ENCODE measurements at regions not wholly inside any gene's neighbourhood (a gene's known extent, or its start where the extent isn't known, plus 50 kb on each side); places are given as distances from the start of the nearest gene placed in this dataset.

DNA sequence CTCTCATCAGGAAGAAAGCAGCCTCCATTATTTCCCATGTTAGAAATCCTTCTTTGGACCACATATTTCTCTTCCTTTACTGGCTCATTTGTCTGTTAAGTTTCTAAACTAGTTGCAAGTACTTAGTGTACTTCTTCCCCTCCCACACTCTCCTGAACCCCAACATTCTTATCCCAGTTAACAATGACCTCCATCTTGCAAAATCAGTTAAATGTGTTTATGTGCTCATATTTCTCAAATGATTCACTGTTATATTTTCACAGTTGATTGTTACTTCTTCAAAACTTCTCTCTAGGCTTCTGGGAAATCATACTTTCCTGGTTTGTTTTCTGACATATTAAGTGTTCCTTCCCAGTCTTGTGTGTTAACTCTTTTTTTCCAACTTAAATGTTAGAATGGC lies 856.9 kb downstream of the EPHA3 start:
- Histone ChIP-seq H4K20me1 (ENCODE audit: insufficient read depth, low read length) (no peaks in the 10 kb centered on the region), H3K27me3 (ENCODE audit: control insufficient read depth in 1 of 2, insufficient read depth in 2 of 2, low read length in 2 of 2) (no peaks in the 10 kb centered on the region; a peak in 1 of 5 replicates), H3K27ac (ENCODE audit: extremely low read length, insufficient read depth, low read length) (no peak overlapping the region), H3K4me3 (replicated peaks in 1 of 3; ENCODE audit: insufficient read depth in 1 of 3, low read depth in 2 of 3, low read length in 3 of 3) (no peak overlapping the region), H3K79me2 (ENCODE audit: insufficient read depth, low read length) (no peaks in the 10 kb centered on the region), H2AFZ (ENCODE audit: low read length) (no peak overlapping the region), H3K9me3 (ENCODE audit: low read length) (peaks cover 29% of the 10 kb centered on the region), H3K9ac (ENCODE audit: insufficient read depth, low read depth, low read length) (no peak overlapping the region), H3K4me2 (ENCODE audit: low read depth, low read length) (no peak overlapping the region), H3K36me3 (replicated peaks in 1 of 2; ENCODE audit: control insufficient read depth in 1 of 2, insufficient read depth in 2 of 2, low read length in 2 of 2) (no peaks in the 10 kb centered on the region), H3K4me1 (ENCODE audit: insufficient read depth, low read length) (no peaks in the 10 kb centered on the region)
- in situ Hi-C loops (cut with HindIII; ENCODE audit: extremely low pct_ligation_motif_present, low pct_unique_long_range_greater_than_20kb): loop anchor here (25.0 kb wide), 1 partner anchor 98 kb away; no protein-coding TSS in a partner anchor
- CTCF ChIA-PET (ENCODE audit: low intra/inter-chr PET ratio, low total read pairs): no interaction called here
- DNase-seq (ENCODE audit: low spot score) (no peak), FAIRE-seq (no peak), ATAC-seq (no peak)
- POLR2A ChIA-PET: no interaction called here
- no peak for TF ChIP-seq ZBTB1 (CRISPR knock-in tag; IDR thresholded peaks at IDR 0.05; ENCODE audit: borderline replicate concordance)
- TF ChIP-seq HNRNPH1 (optimal IDR thresholded peaks at IDR 0.05; ENCODE audit: low read depth, low read length): no peak
- no peak for TF ChIP-seq SCMH1 (CRISPR knock-in tag; IDR thresholded peaks at IDR 0.05; ENCODE audit: borderline replicate concordance)
- TF ChIP-seq, protein P1, sequence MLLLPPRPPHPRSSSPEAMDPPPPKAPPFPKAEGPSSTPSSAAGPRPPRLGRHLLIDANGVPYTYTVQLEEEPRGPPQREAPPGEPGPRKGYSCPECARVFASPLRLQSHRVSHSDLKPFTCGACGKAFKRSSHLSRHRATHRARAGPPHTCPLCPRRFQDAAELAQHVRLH (CRISPR knock-in tag; IDR thresholded peaks at IDR 0.05; ENCODE audit: borderline replicate concordance, low read depth): no peak
- TF ChIP-seq CBX1 (IDR thresholded peaks at IDR 0.05; ENCODE audit: low read depth): no peak
- no peak for TF ChIP-seq NCOA2 (CRISPR knock-in tag; IDR thresholded peaks at IDR 0.05)
- no peak for TF ChIP-seq ZNF17 (CRISPR knock-in tag; IDR thresholded peaks at IDR 0.05)
- intact Hi-C loops (cut with micrococcal nuclease; ENCODE audit: unreplicated experiment): no loop called here
- BruUV-seq (replicated peaks): no TSS peak

DNA sequence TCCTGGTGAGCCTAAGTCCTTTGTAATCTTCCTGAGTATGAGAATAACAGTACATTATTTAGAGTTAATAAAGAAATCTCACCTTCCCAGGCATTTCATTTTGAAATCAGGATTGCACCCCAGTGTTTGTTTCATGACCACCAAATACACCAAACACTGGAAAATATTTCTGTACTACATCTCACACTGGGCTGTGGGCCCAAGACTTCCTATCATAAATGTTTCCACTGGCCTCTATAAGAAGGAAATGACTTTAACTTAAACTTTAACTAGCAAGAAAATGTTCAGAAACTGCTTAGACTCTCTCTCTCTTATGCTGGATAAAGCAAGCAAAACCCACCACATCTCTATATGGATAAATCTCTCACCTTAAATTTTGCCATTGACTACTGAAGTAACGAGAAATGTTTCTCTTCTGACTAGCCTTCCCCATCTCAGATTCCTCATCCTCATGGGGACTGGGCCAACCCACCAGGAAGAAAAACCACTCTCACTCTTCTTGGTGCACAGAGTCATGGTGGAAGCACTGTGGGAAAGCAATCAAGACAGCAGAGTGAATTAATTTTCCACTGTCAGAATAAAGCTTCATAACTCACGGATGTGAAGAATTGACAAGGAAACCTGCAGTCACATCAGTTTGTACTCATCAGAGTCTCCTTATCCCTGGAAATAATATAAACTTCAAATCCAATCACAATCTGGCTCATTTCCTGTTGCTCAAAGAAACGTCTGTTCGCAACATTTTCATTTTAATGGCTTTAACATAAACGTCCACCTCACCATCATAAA lies 859.6 kb downstream of the EPHA3 start:
- DNase-seq (ENCODE audit: low spot score) (no peak), FAIRE-seq (no peak), ATAC-seq (no peak)
- ChIA-PET CTCF (ENCODE audit: low intra/inter-chr PET ratio, low total read pairs) (no interaction called here), POLR2A (no interaction called here)
- intact Hi-C loops (cut with micrococcal nuclease; ENCODE audit: unreplicated experiment) (no loop called here), in situ Hi-C loops (cut with HindIII; ENCODE audit: extremely low pct_ligation_motif_present, low pct_unique_long_range_greater_than_20kb) (loop anchor here (25.0 kb wide), 1 partner anchor 95 kb away; no protein-coding TSS in a partner anchor)
- Histone ChIP-seq H3K36me3 (replicated peaks in 1 of 2; ENCODE audit: control insufficient read depth in 1 of 2, insufficient read depth in 2 of 2, low read length in 2 of 2) (no peaks in the 10 kb centered on the region), H3K4me1 (ENCODE audit: insufficient read depth, low read length) (no peaks in the 10 kb centered on the region), H3K4me2 (ENCODE audit: low read depth, low read length) (no peak overlapping the region), H3K79me2 (ENCODE audit: insufficient read depth, low read length) (no peaks in the 10 kb centered on the region), H3K9me3 (ENCODE audit: low read length) (peaks cover 29% of the 10 kb centered on the region), H3K9ac (ENCODE audit: insufficient read depth, low read depth, low read length) (no peak overlapping the region), H2AFZ (ENCODE audit: low read length) (no peak overlapping the region), H3K4me3 (replicated peaks in 1 of 3; ENCODE audit: insufficient read depth in 1 of 3, low read depth in 2 of 3, low read length in 3 of 3) (no peak overlapping the region), H3K27me3 (ENCODE audit: control insufficient read depth in 1 of 2, insufficient read depth in 2 of 2, low read length in 2 of 2) (no peaks in the 10 kb centered on the region; a peak in 1 of 5 replicates), H3K27ac (ENCODE audit: extremely low read length, insufficient read depth, low read length) (no peak overlapping the region), H4K20me1 (ENCODE audit: insufficient read depth, low read length) (no peaks in the 10 kb centered on the region)
- WGBS (ENCODE audit: low lambda C conversion rate): 5% methylated on average over 5 of the region's 5 CpGs
- TF ChIP-seq ZNF296 (CRISPR knock-in tag; conservative IDR thresholded peaks at IDR 0.05) (no peak), CHCHD3 (CRISPR knock-in tag; IDR thresholded peaks at IDR 0.05) (no peak), FOXK1 (CRISPR knock-in tag; IDR thresholded peaks at IDR 0.05; ENCODE audit: borderline replicate concordance, low read depth) (no peak), ZNF550 (CRISPR knock-in tag; IDR thresholded peaks at IDR 0.05; ENCODE audit: borderline replicate concordance) (no peak), ERF (CRISPR knock-in tag; IDR thresholded peaks at IDR 0.05) (no peak)
- TF ChIP-seq, protein P2, sequence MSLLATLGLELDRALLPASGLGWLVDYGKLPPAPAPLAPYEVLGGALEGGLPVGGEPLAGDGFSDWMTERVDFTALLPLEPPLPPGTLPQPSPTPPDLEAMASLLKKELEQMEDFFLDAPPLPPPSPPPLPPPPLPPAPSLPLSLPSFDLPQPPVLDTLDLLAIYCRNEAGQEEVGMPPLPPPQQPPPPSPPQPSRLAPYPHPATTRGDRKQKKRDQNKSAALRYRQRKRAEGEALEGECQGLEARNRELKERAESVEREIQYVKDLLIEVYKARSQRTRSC (CRISPR knock-in tag; IDR thresholded peaks at IDR 0.05; ENCODE audit: low read depth): no peak
- BruUV-seq (replicated peaks): no TSS peak

Data from HepG2 (cell line).